ENCODE measurements at regions not wholly inside any gene's neighbourhood (a gene's known extent, or its start where the extent isn't known, plus 50 kb on each side); places are given as distances from the start of the nearest gene placed in this dataset.

DNA sequence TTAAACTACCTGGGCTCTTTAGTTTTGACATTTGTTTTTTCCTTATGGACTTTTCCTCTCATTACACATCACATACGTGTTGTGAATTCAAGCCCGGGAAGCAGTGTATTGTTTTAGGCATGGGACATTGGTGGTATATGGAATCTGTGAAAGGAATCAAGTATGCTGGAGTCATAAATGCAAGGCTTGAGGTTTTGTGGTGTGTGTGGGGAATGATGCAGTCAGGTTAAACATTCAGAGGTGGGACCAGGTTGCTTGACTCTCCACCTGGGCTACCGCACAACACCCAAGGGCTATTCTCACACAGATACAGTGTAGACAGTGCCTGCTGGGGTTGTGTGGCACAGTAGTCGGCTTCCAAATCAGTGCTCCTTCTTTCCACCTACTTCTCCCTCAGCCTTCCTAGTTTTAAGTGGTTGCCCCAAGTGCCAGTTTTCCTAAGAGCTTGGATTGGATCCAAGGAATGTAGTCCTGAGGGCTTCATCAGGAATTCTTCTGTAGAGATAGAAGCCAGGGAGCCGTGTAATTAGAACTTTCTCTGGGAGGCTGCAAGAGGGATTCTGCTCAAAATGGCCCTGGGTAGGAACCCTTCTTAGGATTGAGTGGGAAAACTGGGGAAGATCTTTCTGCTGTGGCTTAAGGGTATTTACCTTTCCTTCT lies 243.7 kb downstream of the C12orf75 start:
- CTCF ChIA-PET: no interaction called here
- Histone ChIP-seq H3K27me3 (ENCODE audit: insufficient read depth, low read length, poor library complexity, severe bottlenecking) (no peaks in the 10 kb centered on the region), H3K4me3 (ENCODE audit: low read length) (no peak overlapping the region), H3K27ac (ENCODE audit: low read depth, low read length) (no peak overlapping the region), H3K4me1 (ENCODE audit: insufficient read depth, low read length) (no peaks in the 10 kb centered on the region), H3K36me3 (ENCODE audit: insufficient read depth, low read length) (no peaks in the 10 kb centered on the region), H3K9me3 (ENCODE audit: low read length) (no peaks in the 10 kb centered on the region)
- peaks cover 2 to 11% of the 10 kb centered on the region in 2 donors for H3K27me3 Mint-ChIP-seq
- H3K4me1 Mint-ChIP-seq: no peaks in the 10 kb centered on the region
- H3K36me3 Mint-ChIP-seq: no peaks in the 10 kb centered on the region
- no peak overlapping the region for H3K27ac Mint-ChIP-seq
- no peaks in the 10 kb centered on the region for H3K9me3 Mint-ChIP-seq
- H3K4me3 Mint-ChIP-seq: no peak overlapping the region
- POLR2A ChIA-PET: no interaction called here
- DNase-seq: no peak

DNA sequence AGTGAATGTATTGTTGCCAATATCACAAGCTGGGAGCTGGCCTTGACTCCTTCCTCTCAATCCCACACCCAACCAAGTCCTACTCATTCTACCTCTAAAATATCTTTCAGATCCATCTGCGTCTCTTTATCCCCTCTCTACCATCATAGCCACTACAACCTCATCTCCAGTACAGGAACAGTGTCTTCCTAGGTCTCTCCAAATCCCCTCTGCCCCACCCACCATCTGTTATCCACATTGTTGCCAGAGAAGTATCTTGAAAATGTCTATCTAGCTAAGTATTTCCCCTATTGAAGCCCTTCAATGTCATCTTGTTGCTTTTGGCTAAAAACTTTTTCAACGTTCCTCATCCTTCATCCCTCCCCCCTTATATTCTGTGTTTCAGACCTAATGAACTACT lies 244.7 kb downstream of the C12orf75 start:
- Mint-ChIP-seq H3K27me3 (peaks cover 2 to 11% of the 10 kb centered on the region in 2 donors), H3K36me3 (no peaks in the 10 kb centered on the region), H3K9me3 (no peaks in the 10 kb centered on the region), H3K27ac (no peak overlapping the region), H3K4me3 (no peak overlapping the region), H3K4me1 (no peaks in the 10 kb centered on the region)
- Histone ChIP-seq H3K9me3 (ENCODE audit: low read length) (no peaks in the 10 kb centered on the region), H3K4me3 (ENCODE audit: low read length) (no peak overlapping the region), H3K4me1 (ENCODE audit: insufficient read depth, low read length) (no peaks in the 10 kb centered on the region), H3K27ac (ENCODE audit: low read depth, low read length) (no peak overlapping the region), H3K27me3 (ENCODE audit: insufficient read depth, low read length, poor library complexity, severe bottlenecking) (no peaks in the 10 kb centered on the region), H3K36me3 (ENCODE audit: insufficient read depth, low read length) (no peaks in the 10 kb centered on the region)
- POLR2A ChIA-PET: no interaction called here
- DNase-seq: no peak
- CTCF ChIA-PET: no interaction called here

DNA sequence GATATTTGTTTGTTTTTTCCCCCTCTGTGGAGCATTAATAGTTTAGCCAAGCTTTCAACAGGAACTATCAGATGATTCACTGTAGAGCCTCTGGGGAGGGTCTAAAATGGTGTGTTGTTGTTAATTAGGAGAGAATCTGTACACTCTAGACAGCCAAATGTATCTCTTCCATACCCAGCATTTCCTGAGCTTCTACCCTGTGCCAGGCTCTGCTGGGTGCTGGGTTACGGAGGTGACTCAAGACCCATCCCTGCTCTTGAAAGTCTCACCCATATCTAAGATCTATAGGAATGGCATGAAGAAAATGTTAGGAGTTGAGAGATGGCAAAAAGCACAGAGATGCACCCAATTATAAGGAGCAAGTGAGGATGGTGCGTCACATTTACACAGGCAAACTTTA lies 245.8 kb downstream of the C12orf75 start:
- peaks cover 2 to 15% of the 10 kb centered on the region in 2 donors for H3K27me3 Mint-ChIP-seq
- ChIA-PET CTCF (no interaction called here), POLR2A (no interaction called here)
- no peaks in the 10 kb centered on the region for H3K9me3 Mint-ChIP-seq
- no peak overlapping the region for H3K4me3 Mint-ChIP-seq
- Histone ChIP-seq H3K4me3 (ENCODE audit: low read length) (no peak overlapping the region), H3K9me3 (ENCODE audit: low read length) (no peaks in the 10 kb centered on the region), H3K27me3 (ENCODE audit: insufficient read depth, low read length, poor library complexity, severe bottlenecking) (no peaks in the 10 kb centered on the region), H3K36me3 (ENCODE audit: insufficient read depth, low read length) (no peaks in the 10 kb centered on the region), H3K4me1 (ENCODE audit: insufficient read depth, low read length) (no peaks in the 10 kb centered on the region), H3K27ac (ENCODE audit: low read depth, low read length) (no peak overlapping the region)
- no peaks in the 10 kb centered on the region for H3K4me1 Mint-ChIP-seq
- H3K27ac Mint-ChIP-seq: no peak overlapping the region
- H3K36me3 Mint-ChIP-seq: no peaks in the 10 kb centered on the region
- DNase-seq: no peak

DNA sequence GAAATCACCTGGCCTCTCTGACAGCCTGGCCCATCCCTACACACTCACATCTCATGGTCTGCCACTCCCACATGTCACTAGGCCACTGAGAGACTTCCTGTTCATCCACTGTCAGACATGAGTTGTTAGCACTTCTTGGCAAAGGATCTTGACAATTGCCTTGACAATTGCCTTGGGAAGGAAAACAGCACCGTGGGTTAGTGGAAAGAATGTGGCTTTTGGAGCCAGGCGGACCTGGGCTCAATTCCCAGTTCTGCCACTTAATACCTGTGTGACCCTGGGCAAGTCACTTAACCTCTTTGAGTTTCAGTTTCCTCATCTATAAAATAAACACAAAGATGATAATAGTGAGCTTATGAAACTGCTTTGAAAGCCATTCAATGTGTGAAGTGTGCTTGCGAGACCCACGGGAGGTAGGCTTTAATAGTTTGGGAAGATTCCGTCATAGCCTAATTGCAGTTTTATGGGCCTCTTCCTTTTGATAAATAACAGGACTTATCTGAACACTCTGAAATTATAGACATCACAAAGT lies 250.4 kb downstream of the C12orf75 start:
- Mint-ChIP-seq H3K4me3 (no peak overlapping the region), H3K9me3 (no peaks in the 10 kb centered on the region), H3K36me3 (no peaks in the 10 kb centered on the region), H3K27ac (no peak overlapping the region), H3K4me1 (no peaks in the 10 kb centered on the region), H3K27me3 (peaks cover 11 to 34% of the 10 kb centered on the region in 2 donors)
- H3K9me3 ChIP-seq (ENCODE audit: low read length): no peaks in the 10 kb centered on the region
- POLR2A ChIA-PET: no interaction called here
- no peak overlapping the region for H3K27ac ChIP-seq (ENCODE audit: low read depth, low read length)
- H3K4me1 ChIP-seq (ENCODE audit: insufficient read depth, low read length): no peaks in the 10 kb centered on the region
- CTCF ChIA-PET: no interaction called here
- no peaks in the 10 kb centered on the region for H3K27me3 ChIP-seq (ENCODE audit: insufficient read depth, low read length, poor library complexity, severe bottlenecking)
- H3K4me3 ChIP-seq (ENCODE audit: low read length): no peak overlapping the region
- no peak for DNase-seq
- H3K36me3 ChIP-seq (ENCODE audit: insufficient read depth, low read length): no peaks in the 10 kb centered on the region

DNA sequence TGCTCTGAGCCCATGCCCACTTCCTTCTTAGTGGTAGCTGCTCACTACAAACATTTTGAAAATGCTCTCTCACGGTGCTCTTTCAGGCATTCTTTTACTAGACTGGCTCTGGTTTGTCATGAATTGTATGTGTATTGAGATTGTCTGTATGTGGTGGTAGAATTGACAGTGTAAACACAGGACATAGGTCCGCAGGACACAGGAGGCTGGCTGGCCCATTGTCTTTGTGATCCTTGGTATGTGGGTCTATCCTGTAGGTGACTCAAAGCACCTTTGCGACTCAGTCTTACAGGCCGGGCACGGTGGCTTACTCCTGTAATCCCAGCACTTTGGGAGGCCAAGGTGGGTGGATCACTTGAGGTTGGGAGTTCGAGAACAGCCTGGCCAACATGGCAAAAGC lies 250.9 kb downstream of the C12orf75 start:
- H3K4me3 ChIP-seq (ENCODE audit: low read length): no peak overlapping the region
- H3K9me3 ChIP-seq (ENCODE audit: low read length): no peaks in the 10 kb centered on the region
- Mint-ChIP-seq H3K4me3 (no peak overlapping the region), H3K4me1 (no peaks in the 10 kb centered on the region), H3K27me3 (peaks cover 10 to 31% of the 10 kb centered on the region in 2 donors), H3K36me3 (no peaks in the 10 kb centered on the region), H3K9me3 (no peaks in the 10 kb centered on the region), H3K27ac (no peak overlapping the region)
- H3K27me3 ChIP-seq (ENCODE audit: insufficient read depth, low read length, poor library complexity, severe bottlenecking): no peaks in the 10 kb centered on the region
- CTCF ChIA-PET: no interaction called here
- no peak for DNase-seq
- H3K27ac ChIP-seq (ENCODE audit: low read depth, low read length): no peak overlapping the region
- no peaks in the 10 kb centered on the region for H3K4me1 ChIP-seq (ENCODE audit: insufficient read depth, low read length)
- no peaks in the 10 kb centered on the region for H3K36me3 ChIP-seq (ENCODE audit: insufficient read depth, low read length)
- POLR2A ChIA-PET: no interaction called here

DNA sequence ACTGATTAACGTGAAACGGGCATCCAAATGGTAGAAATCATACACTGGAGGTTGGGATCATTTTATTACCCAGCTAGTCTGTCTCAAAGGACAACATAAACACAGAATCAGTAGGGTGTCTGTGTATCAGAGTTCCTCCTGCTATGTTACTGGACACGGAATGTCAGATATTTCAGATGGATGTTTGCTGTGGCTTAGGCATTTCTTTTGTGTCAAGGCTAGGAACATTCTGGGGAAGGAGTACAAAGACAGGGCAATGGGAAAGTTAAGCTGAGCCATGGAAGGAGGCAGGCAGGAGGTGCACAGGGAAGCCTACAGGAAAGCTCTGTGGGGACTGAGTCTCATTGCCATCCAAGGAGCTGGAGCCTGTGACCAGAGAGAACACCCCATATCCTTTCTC lies 254.6 kb downstream of the C12orf75 start:
- H3K27ac ChIP-seq (ENCODE audit: low read depth, low read length): no peak overlapping the region
- no peaks in the 10 kb centered on the region for H3K4me1 Mint-ChIP-seq
- peaks cover 0 to 3% (median 0%) of the 10 kb centered on the region in 5 donors for H3K9me3 Mint-ChIP-seq
- no peak for DNase-seq
- H3K27me3 Mint-ChIP-seq: peaks cover 10 to 22% of the 10 kb centered on the region in 2 donors
- H3K9me3 ChIP-seq (ENCODE audit: low read length): no peaks in the 10 kb centered on the region
- H3K27me3 ChIP-seq (ENCODE audit: insufficient read depth, low read length, poor library complexity, severe bottlenecking): no peaks in the 10 kb centered on the region
- H3K36me3 ChIP-seq (ENCODE audit: insufficient read depth, low read length): no peaks in the 10 kb centered on the region
- ChIA-PET POLR2A (no interaction called here), CTCF (no interaction called here)
- H3K4me1 ChIP-seq (ENCODE audit: insufficient read depth, low read length): no peaks in the 10 kb centered on the region
- no peaks in the 10 kb centered on the region for H3K36me3 Mint-ChIP-seq
- no peak overlapping the region for H3K4me3 ChIP-seq (ENCODE audit: low read length)
- no peak overlapping the region for H3K4me3 Mint-ChIP-seq
- no peak overlapping the region for H3K27ac Mint-ChIP-seq

DNA sequence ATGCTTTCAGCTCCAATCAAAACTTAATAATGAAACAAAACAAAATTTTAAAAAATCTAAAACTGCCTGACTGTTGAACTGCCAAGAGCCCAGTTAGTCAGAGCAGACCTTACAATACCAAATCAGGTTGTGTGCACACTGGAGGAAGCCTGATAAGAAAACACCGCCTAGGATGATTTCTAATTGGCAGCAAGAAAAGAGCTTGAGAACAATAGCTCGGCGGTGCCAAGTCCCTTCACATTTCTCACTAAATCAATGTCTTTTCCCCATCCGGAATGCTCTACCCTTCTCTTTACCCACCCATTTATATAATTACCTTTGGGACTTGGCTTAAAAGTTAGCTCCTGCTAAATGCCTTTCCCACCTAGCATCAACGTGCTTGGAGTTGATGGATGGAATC lies 256.7 kb downstream of the C12orf75 start:
- Mint-ChIP-seq H3K36me3 (no peaks in the 10 kb centered on the region), H3K4me3 (no peak overlapping the region), H3K9me3 (peaks cover 0 to 3% (median 0%) of the 10 kb centered on the region in 5 donors), H3K27me3 (peaks cover 7 to 19% of the 10 kb centered on the region in 2 donors), H3K4me1 (no peaks in the 10 kb centered on the region), H3K27ac (no peak overlapping the region)
- ChIA-PET POLR2A (no interaction called here), CTCF (no interaction called here)
- no peaks in the 10 kb centered on the region for H3K36me3 ChIP-seq (ENCODE audit: insufficient read depth, low read length)
- DNase-seq: no peak
- no peaks in the 10 kb centered on the region for H3K9me3 ChIP-seq (ENCODE audit: low read length)
- H3K4me3 ChIP-seq (ENCODE audit: low read length): no peak overlapping the region
- H3K4me1 ChIP-seq (ENCODE audit: insufficient read depth, low read length): no peaks in the 10 kb centered on the region
- no peaks in the 10 kb centered on the region for H3K27me3 ChIP-seq (ENCODE audit: insufficient read depth, low read length, poor library complexity, severe bottlenecking)
- no peak overlapping the region for H3K27ac ChIP-seq (ENCODE audit: low read depth, low read length)

DNA sequence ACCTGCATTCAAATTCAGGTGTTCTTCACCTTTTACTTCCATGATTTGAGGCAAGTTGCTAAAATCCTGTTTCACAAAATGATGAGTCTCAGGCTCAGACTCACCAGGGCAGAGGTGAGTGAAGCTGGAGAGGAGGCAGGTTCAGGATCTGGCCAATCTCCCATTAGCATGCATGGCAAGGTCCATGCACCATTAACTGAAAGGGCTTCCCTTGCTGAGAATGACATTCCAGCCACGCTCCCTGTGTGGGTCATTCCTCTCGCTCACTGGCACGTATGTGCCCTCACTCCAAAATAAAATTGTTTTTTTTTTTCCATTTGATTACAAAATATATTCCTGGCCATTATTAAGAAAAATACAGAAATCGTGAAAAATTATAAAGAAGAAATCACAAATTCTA lies 257.6 kb downstream of the C12orf75 start:
- H3K27me3 Mint-ChIP-seq: peaks cover 9 to 19% of the 10 kb centered on the region in 2 donors
- H3K4me1 Mint-ChIP-seq: no peaks in the 10 kb centered on the region
- Histone ChIP-seq H3K9me3 (ENCODE audit: low read length) (no peaks in the 10 kb centered on the region), H3K4me3 (ENCODE audit: low read length) (no peak overlapping the region), H3K27me3 (ENCODE audit: insufficient read depth, low read length, poor library complexity, severe bottlenecking) (no peaks in the 10 kb centered on the region), H3K27ac (ENCODE audit: low read depth, low read length) (no peak overlapping the region), H3K36me3 (ENCODE audit: insufficient read depth, low read length) (no peaks in the 10 kb centered on the region), H3K4me1 (ENCODE audit: insufficient read depth, low read length) (no peaks in the 10 kb centered on the region)
- H3K36me3 Mint-ChIP-seq: peaks cover 0 to 2% (median 0%) of the 10 kb centered on the region in 3 donors
- DNase-seq: no peak
- peaks cover 0 to 3% (median 0%) of the 10 kb centered on the region in 5 donors for H3K9me3 Mint-ChIP-seq
- H3K4me3 Mint-ChIP-seq: no peak overlapping the region
- no peak overlapping the region for H3K27ac Mint-ChIP-seq
- ChIA-PET POLR2A (no interaction called here), CTCF (no interaction called here)
